HuH-7 (cell line): ENCODE measurements at regions not wholly inside any gene's neighbourhood (a gene's known extent, or its start where the extent isn't known, plus 50 kb on each side); places are given as distances from the start of the nearest gene placed in this dataset.

ENCODE experiments used
- DNase-seq: peaks from one replicate; pipeline ENCODE4 v3.0.0; 2011; ENCODE audit warnings: low spot score

DNA sequence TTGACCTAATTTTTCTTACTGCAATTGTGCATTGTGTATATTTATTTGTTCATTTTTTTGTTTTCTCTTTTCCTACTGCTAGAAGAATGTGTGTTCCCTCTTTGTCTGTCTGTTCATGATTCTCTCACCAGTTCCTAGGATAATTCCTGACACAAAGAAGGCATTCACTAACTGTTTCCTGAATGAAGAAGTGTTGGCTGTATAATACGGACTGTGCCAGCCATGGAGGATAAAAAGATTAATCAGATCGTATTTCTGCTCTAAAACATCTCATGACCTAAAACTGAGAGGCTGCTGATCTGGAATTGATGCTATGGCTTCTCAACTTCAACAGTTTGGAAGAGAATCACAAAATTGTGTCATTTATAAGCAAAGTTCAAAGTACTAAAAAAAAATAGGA, 563.1 kb upstream of the FRG1 start:
- no peak for DNase-seq

- DNase-seq, result no peak
These were observed 555.6 kb upstream of the FRG1 start for GRCh38 chr4:189385098-189385497.

- DNase-seq, result no peak
These were observed 555.1 kb upstream of the FRG1 start for GRCh38 chr4:189385579-189385978.

DNA sequence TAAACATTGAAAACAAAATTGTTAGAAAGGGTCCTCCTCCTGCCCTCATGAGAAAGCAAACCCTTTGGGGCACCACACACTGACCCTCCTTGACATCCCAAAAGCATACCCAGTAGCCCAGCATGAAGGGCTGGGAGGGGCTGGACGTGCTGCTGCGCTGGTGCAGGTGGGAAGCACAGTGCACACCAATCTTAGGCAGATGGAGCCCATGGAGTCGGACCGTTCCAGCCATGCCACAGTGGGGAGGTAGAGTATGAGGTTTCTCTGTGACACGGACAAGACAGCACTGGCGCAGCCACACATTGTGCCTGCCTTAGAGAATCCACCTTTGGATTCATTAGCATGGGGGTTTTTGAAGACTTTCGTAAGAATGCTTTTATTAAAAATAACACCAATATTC, 544.2 kb upstream of the FRG1 start:
- no peak for DNase-seq

DNA sequence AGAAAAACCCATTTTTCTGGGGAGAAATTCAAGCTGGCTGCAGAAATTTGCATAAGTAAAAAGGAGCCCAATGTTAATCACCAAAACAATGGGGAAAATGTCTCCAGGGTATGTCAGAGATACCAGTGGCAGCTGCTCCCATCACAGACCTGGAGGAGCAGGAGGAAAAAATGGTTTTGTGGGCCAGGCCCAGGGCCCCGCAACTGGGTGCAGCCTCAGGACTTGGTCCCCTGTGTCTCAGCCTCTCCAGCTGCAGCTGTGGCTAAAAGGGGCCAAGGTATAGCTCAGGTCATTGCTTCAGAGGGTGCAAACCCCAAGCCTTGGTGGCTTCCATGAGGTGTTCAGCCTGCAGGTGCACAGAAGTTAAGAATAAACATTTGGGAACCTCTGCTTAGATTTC, 536.4 kb upstream of the FRG1 start:
- DNase-seq, result no peak

DNA sequence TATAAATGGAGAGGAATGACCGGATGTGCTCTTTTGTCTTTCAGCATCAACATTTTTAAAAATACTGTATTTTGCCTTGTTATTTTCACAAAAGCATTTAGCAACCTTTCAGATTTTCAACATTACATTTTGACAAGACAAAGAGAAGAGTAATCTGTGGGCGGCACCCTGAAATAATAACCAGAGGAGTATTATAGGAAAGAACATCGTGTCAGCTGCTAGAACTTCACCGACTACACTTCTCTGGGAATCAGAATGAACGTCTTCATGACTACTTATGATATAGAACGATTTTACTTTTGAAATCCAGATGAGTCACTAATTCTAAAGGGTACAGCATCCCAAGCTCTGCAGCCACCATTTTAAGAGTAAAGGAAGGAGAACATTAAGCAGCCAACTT, 531.5 kb upstream of the FRG1 start:
- no peak for DNase-seq

DNA sequence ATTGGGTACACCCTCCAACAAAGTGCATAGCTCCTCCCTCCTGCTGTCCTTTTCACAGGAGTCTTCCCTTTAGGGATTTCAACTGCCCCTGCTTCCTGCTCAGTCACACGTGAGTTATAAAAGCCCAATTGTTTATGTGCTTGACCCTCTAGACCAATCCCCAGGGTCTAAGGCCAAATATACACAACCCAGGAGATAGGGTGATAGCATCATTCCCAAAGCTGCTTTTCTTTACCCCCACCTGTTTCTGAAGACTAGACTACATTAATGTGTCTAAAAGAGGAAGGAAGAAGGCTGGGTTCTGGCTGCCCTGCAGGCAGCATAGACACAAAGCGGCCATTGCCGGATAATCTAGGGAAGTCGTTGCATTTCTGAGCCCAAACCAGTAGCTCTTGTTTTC, 526.7 kb upstream of the FRG1 start:
- DNase-seq, result no peak

DNA sequence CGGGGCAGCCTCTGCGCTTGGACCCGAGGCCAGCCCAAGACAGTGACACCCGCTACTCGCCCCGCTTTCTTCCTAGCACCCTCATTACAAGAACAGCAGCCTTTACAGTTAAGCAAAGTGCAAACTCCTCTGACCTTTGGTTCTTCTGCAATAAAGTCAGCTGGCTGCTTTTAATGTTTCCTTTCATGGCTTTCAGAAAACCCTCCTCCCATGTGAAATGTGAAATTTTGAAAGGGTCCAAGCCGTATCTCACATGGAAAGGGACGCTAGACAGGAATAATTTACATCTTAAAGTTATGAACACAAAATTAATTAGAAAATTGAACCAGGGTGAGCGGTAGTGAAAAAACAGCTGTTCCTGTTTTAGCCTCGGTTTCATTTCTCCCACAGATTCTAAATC, 520.1 kb upstream of the FRG1 start:
- DNase-seq, result no peak

- DNase-seq, result no peak
These were observed 504.5 kb upstream of the FRG1 start for GRCh38 chr4:189436207-189436606.

DNA sequence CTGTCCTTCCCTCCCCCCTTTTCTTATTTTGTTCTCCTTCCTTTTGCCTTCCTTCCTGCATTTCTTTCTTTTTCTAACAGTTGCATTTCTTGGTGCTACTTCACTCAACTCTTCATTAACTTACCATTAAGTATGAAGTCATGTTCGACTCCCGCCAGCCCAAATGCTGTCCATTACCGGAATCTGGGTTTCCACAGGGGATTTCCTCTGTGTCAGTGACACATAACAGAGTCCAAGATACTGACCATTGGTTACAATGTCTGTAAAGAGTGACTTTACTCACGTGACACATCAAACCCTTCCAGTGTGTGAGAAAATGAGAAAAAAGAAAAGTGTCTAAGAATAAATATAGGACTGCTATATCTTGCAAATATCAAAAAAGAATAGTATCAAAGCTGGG, 500.0 kb upstream of the FRG1 start:
- no peak for DNase-seq

- no peak for DNase-seq
These were observed 497.3 kb upstream of the FRG1 start for GRCh38 chr4:189443341-189443740.

DNA sequence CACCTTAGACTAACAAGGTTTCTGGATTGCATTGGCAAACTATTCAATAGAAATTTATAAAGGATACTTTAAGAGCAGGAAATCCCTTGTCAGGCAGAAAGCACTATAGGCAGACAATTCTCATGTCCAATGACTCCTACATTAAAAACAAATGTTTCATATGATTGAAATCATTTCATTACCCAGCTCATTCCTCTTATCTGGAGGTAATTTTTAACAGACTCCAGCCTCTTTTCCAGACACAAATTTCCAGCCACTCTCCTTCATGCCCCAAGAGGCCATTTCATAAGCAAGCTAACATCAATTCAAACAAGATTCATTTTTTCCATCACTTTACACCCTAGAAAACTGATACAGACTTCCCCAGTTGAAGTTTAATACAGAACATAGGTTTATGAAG, 495.1 kb upstream of the FRG1 start:
- DNase-seq, result no peak

- DNase-seq, result no peak
These were observed 476.9 kb upstream of the FRG1 start for GRCh38 chr4:189463734-189464133.

DNA sequence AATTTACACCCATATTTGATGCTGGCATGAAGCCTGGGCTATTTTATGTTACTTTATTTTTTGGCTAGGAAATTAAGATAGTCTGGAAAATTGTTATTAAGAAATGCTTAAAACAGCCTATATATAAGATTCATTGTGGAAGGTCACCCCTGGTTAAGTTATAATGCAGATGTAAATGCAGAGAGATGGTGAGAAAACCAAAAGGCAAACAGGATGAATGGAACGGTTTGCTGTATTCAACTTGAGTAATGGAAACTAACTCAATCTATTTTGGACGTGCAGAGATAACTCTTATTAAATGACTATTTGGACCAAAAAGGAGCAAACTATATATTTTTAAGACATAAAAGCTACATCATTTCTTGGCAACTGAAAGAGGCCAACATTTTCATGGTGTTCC, 446.3 kb upstream of the FRG1 start:
- DNase-seq, result no peak

- no peak for DNase-seq
These were observed 443.2 kb upstream of the FRG1 start for GRCh38 chr4:189497516-189497915.

GRCh38 chr4:189497996-189498395, 442.7 kb upstream of the FRG1 start:
- no peak for DNase-seq

GRCh38 chr4:189498457-189498856, 442.2 kb upstream of the FRG1 start:
- DNase-seq, result no peak

DNA sequence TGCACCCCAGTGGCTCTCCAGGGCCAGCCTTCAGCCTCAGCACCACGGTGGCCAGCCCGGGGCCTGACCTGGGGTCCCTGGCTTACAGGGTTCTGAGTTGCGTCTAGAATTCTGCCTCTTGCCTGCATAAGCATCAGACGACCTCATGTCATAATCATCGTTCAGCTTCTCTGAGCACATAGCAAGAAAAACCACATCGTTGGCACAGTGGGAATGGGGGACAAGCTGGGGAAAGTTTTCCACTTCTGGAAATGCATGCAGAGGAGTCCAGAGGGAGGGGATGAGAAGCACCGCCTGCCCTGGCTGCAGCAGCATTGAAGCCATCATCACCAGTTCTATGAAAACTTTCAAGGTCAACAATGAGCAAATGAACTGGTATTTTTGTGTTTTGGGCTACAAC, 441.0 kb upstream of the FRG1 start:
- DNase-seq, result no peak

DNA sequence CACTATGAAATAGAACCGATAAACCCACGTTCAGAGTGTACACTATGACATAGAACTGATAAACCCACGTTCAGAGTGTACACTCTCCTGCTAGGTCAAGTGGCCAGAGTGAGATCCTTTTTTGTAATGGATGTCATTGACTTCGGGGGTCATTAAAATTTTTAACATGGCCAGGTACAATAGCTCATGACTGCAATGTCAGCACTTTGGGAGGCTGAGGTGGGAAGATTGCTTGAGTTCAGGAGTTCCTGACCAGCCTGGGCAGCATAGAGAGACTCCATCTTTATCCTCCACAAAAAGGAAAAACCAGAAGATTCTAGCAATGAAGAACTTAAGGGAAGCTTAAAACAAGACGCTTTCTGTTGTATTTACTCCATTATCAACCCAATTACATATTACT, 439.7 kb upstream of the FRG1 start:
- no peak for DNase-seq

- DNase-seq, result no peak
These were observed 437.7 kb upstream of the FRG1 start for GRCh38 chr4:189502841-189503435.

DNA sequence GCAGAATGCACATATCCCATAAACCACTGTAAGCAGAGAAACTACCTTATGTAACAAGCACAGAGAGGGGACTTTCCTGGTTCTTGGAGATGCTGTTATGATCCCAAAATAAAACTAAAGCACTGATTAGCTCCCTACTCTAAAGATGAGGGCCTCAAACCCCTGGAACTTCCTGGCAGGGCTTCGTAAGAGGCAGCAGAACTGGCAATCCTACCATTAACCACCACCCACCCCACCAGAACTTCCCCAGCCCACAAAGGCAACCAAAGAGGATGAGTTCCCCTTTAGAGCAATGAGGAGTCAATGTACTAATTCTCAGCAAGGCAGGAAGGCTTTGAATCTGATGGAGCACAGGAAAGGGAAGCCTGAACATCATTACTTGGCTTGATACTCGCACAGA, 436.5 kb upstream of the FRG1 start:
- no peak for DNase-seq

DNA sequence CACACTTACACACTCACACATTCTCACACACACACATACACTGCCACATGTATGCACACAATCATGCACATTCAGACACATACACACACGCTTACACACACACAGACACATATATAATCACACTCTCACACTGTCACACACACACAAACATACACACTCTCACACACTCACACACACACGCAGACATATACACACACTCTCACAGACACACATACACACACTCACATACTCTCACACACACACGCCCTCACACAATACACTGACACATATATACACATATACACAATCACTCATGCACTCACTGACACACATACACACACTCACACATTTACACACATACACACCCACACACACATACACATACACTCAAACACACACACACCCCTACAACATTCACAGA, 435.3 kb upstream of the FRG1 start:
- no peak for DNase-seq

DNA sequence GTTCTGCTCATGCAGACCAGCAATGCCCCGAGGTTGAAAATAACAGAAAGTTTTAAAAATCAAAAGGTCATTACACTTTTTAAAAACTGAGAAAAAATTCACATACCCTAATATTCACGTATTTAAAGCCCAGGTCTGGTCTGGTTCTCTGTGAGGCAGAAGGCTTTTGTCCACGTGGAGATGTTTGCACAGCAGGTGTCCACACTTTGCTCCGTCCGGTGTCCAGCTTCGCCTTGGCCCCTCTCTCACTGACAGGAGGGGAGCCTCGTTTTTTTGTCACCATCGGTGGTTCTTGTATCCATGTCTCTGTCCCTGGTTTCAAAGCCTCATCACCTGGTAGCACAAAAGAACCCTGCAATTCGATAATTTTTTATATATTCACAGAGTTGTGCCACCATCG, 434.6 kb upstream of the FRG1 start:
- no peak for DNase-seq

GRCh38 chr4:189507060-189507459, 433.6 kb upstream of the FRG1 start:
- DNase-seq, result no peak

DNA sequence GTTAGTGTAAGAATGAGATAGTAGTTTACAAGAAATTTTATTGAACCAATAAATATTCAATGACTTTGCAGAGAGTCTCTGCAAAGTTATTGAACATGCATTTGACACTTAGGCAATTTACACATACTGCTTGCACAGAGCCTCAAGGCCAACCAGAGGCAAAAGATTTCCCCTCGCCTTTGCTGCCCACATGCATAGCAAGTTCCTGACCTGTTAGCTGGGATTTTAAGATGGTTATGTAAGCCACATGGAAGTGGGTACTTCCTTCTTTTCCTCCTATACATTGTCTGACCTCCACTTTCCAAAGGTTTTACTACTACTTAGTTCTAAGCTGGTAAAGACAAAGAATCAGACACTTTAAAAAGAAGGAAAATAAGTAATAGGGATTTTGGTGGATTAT, 430.1 kb upstream of the FRG1 start:
- DNase-seq, result no peak
